ENCODE measurements at regions not wholly inside any gene's neighbourhood (a gene's known extent, or its start where the extent isn't known, plus 50 kb on each side); places are given as distances from the start of the nearest gene placed in this dataset.
A peak's percentile ranks its signal among the peaks of the same experiment; 100 is the strongest.

DNA sequence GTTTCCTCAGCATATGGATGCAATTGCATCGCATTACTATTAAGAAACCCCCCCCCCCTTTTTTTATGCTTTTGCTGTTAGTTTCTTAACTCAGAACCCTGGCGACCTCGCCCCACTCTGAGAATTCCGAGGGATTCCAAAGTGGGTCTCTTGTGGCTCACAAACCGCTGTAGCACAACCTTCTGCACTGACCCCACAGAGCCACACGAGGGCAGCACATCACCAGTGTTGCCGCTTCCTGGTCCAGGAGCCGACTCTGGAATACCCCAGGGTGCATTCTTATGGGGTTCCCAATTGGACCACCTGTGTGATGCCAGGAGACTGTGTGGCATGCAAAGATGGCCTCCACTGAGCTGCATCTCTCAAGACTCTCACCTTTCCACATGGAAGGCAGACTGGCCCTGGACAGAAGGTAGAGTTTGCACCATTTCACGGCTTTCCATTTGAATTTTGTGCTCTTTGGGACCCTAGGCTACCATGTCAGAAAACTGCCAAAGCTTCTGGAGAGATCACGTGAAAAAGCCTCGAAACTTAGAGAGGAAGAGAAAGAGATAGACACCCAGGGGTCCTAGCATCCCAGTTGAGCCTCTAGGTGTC lies 432.7 kb upstream of the ASIC2 start:
- Mint-ChIP-seq H3K4me1 (no peaks in the 10 kb centered on the region), H3K27ac (no peak overlapping the region), H3K27me3 (peaks cover 18% of the 10 kb centered on the region), H3K4me3 (no peak overlapping the region), H3K9me3 (no peaks in the 10 kb centered on the region)
- peak; percentile 5 to 18 for DNase-seq
- ATAC-seq: no peak

DNA sequence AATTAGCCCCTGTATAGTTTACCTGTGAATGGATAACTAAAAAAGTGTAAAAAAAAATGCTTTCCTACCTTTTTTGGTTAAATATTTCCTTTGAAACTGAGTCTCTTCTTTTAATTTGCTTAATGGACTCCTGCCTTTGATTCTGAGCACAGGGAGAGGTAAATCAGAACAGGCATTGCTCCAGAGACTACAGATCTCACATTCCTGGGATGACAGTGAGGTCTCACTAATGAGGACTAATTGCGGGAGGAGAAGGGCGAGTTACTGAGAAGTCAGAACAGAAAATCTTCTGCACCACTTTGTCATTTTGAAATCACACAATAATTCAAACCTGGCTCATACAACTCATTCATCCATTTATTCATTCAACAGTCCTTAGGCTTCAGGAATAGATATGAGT lies 437.0 kb upstream of the ASIC2 start:
- peaks cover 37% of the 10 kb centered on the region for H3K27me3 Mint-ChIP-seq
- H3K4me3 Mint-ChIP-seq: no peak overlapping the region
- H3K4me1 Mint-ChIP-seq: no peaks in the 10 kb centered on the region
- no peak for ATAC-seq
- DNase-seq: no peak
- no peak overlapping the region for H3K27ac Mint-ChIP-seq
- peaks cover 5 to 18% of the 10 kb centered on the region in 2 donors for H3K9me3 Mint-ChIP-seq

DNA sequence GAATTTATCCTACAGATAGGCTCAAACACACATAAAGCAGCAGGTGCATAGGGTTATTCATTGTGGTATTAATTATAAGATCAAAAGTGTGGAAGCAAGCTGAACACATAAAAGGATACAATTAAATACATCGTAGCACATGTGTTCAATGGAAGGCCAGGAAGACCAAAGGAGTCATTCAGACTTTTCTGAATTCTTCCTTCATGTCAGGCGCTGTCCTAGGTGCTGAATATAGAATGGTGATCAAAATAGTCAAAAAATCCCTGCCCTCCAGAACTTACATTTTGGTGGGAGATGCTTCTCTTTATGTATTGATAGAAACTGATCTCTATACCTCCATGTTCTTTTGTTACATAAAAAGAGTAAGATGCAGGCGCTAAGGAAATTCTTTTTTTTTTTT lies 439.0 kb upstream of the ASIC2 start:
- ATAC-seq: no peak
- H3K4me1 Mint-ChIP-seq: no peaks in the 10 kb centered on the region
- no peak overlapping the region for H3K4me3 Mint-ChIP-seq
- H3K27ac Mint-ChIP-seq: no peak overlapping the region
- H3K9me3 Mint-ChIP-seq: peaks cover 5 to 20% of the 10 kb centered on the region in 2 donors
- peaks cover 39% of the 10 kb centered on the region for H3K27me3 Mint-ChIP-seq
- DNase-seq: no peak

DNA sequence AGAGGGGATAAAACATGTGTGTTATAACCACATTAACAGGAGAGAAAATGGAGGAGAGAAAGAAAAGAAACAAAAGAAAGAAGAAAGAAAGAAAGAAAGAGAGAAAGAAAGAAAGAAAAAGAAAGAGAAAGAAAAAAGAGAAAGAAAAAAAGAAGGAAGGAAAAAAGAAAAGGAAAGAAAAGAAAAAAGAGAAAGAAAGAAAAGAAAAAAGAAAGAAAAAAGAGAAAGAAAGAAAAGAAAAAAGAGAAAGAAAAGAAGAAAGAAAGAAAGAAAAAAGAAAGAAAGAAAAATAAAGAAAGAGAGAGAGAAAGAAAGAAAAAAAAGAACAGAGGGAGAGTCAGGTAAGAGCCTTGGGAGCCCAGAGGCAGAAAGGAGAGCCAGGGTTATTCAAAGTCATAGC lies 446.6 kb upstream of the ASIC2 start:
- ATAC-seq: no peak
- no peaks in the 10 kb centered on the region for H3K4me1 Mint-ChIP-seq
- no peak overlapping the region for H3K4me3 Mint-ChIP-seq
- DNase-seq: no peak
- H3K27ac Mint-ChIP-seq: no peak overlapping the region
- peaks cover 37% of the 10 kb centered on the region for H3K27me3 Mint-ChIP-seq
- peaks cover 0 to 6% of the 10 kb centered on the region in 2 donors for H3K9me3 Mint-ChIP-seq

DNA sequence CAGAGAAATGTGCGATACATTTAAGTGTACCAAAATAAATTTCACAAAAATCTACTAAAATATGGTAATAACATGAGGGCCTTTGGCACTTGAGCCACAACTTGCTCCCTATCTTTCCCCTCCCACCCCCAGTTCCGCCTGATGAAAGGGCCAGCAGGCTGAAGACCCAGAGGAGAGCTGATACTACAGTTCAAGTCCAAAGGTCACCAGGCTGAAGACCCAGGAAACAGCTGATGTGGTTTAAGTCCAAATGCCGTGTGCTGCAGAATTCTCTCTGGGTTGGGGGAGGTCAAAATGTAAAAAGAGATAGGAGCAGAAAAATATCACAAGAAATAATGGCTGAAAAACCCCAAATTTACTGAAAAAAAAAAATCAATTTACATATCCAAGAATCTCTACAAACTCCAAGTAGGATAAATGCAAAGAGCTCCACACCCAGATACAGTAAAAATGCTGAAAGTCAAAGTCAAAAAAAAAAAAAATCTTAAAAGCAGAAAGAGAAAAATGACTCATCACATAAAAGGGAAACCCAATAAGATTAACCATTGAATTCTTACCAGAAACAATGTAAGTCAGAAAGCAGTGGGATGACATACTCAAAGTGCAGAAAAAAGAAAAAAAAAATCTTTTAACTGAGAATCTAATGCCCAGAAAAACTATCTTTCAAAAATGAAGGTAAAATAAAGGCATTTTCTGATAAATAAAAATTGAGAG lies 452.1 kb upstream of the ASIC2 start:
- ATAC-seq (no peak), DNase-seq (no peak)
- Mint-ChIP-seq H3K4me3 (no peak overlapping the region), H3K27me3 (peaks cover 44% of the 10 kb centered on the region), H3K4me1 (no peaks in the 10 kb centered on the region), H3K27ac (no peak overlapping the region), H3K9me3 (no peaks in the 10 kb centered on the region)

DNA sequence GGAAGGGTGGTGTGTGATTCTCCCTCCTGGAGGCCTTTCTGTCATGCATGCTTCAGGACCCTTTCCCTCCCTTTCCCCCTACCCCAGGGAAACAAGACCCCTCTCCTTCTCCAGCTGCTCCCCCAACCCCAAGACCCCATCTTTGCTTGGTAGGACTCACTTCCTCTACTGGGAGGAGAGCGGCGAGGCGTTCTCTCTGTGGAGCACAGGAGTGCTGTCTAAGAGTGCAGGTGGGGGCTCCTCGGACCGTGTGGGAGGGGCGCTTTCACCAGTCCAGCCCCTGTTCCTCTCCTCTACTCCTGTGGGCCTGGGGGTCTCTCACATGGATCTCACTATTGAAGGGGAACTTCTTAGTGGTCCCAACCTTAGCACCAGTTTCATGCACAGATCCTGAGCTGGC lies 456.1 kb upstream of the ASIC2 start:
- Mint-ChIP-seq H3K27ac (no peak overlapping the region), H3K9me3 (no peaks in the 10 kb centered on the region), H3K4me1 (no peaks in the 10 kb centered on the region), H3K27me3 (peaks cover 64% of the 10 kb centered on the region), H3K4me3 (no peak overlapping the region)
- DNase-seq (no peak), ATAC-seq (no peak)

DNA sequence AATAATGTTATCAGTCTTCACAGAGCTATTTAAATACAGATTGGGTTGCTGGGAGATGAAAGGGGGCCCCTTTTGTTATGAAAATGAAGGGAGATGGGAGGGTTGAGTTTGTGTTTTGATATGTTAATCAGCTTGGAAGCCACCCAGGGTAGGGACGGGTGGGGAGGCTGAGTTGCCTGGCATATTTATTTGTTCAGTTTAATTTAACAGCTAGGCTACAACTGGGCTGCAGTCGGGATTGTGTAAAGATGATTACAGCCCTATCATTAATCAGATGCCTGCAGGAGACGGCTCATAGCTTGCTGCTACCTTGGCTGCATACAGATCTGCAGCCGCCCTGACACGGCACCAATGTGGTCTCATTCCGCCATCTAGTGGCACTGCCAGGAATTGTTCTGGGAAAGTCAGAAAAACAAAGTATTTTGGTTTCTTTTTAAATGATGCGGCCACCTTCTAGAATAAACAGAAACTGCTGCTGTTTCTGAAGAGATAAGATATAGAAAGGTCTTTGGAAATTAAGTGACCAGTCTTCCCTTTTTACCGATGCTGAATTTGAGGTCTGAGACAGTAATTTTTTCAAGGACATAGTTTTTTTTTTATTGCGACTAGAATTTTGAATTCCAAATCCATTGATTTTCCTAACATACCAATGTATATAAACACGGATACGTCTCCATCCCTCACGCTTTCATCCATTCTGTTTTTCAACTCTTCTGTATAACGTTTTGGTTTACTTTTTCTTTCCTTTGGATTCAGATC lies 458.0 kb upstream of the ASIC2 start:
- Mint-ChIP-seq H3K27me3 (peaks cover 70% of the 10 kb centered on the region), H3K4me1 (no peaks in the 10 kb centered on the region), H3K9me3 (peaks cover 0 to 9% of the 10 kb centered on the region in 2 donors), H3K27ac (no peak overlapping the region), H3K4me3 (peak overlapping the region; percentile 5 to 24)
- ATAC-seq (peak; percentile 73), DNase-seq (peak; percentile 61 to 71)

DNA sequence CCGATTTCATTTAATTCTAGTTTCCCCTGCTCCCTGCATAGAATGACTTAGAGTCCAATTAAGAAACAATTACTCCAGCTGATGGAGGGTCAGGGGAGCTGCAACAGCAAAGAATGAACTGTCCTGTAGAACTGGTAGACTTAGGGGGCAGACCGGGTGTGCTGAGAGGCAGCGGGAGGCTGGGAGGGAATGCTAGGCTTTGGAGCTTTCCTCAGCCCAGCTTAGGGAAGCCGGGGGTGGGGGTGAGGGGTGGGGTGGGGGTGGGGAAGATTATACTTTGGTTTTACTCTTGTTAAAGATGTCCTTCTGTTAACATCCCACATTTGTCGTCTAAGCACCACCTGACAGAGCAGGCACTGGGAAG lies 458.6 kb upstream of the ASIC2 start:
- Mint-ChIP-seq H3K4me3 (peak overlapping the region; percentile 5 to 24), H3K4me1 (no peaks in the 10 kb centered on the region), H3K27me3 (peaks cover 70% of the 10 kb centered on the region), H3K9me3 (peaks cover 0 to 9% of the 10 kb centered on the region in 2 donors), H3K27ac (no peak overlapping the region)
- DNase-seq (no peak), ATAC-seq (no peak)

DNA sequence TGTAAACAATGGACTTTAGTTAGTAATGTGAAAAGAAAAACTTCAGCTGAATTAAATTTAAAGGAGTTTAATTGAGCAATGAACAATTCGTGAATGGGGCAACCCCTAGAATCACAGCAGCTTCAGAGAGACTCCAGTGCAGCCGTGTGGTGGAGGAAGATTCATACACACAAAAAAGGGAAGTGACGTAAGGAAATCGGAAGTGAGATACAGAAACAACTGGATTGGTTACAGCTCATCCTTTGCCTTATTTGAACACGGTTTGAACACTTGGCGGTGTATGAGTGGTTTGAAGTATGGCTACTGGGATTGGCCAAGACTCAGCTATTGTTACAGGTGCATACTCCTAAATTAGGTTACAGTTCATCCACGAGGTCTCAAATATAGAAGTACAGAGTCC lies 460.4 kb upstream of the ASIC2 start:
- no peak for ATAC-seq
- H3K27me3 Mint-ChIP-seq: peaks cover 62% of the 10 kb centered on the region
- no peak overlapping the region for H3K27ac Mint-ChIP-seq
- H3K4me3 Mint-ChIP-seq: no peak overlapping the region
- no peak for DNase-seq
- H3K9me3 Mint-ChIP-seq: peaks cover 0 to 9% of the 10 kb centered on the region in 2 donors
- H3K4me1 Mint-ChIP-seq: no peaks in the 10 kb centered on the region

DNA sequence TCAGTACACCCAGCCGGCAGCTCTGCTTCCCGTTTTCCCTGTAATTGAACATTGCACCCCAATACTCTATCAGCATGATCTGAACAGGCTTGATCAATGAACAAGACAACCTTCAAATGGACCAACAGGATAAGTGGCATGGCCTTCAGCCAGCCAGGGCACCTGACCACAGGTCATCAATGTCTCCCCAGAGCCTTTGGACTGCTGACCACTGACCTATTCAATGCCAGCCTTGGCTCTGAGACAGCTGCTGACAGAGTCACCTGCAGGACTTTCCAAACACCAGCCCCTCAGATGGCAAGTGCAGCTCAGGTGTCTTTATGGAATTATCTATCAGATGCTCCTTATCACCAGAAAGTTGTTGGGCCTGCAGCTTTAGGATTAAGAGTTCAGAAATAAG lies 462.9 kb upstream of the ASIC2 start:
- H3K27me3 Mint-ChIP-seq: peaks cover 39% of the 10 kb centered on the region
- no peak for DNase-seq

DNA sequence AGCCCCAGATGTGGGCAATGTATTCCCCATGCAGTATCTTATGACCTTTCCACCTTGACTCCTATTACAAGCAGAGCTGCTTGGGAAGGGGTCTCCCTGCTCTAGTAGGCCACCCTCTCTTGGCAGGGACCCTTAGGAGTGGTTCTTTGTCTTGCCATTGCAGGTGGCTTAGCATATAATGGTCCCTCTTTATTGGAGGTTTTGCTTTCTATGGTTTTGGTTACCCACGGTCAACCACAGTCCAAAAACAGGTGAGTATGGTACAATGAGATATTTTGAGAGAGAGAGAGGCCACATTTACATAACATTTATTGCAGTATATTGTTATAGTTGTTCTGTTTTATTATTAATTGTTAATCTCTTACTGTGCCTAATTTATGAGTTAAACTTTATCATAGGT lies 472.8 kb upstream of the ASIC2 start:
- Mint-ChIP-seq H3K4me3 (no peak overlapping the region), H3K4me1 (no peaks in the 10 kb centered on the region), H3K27me3 (peaks cover 8% of the 10 kb centered on the region), H3K9me3 (no peaks in the 10 kb centered on the region), H3K27ac (peak overlapping the region in 1 of 2 donors; percentile 44)
- ATAC-seq: no peak
- no peak for DNase-seq

More for the DNA sequence above, 462.9 kb upstream of the ASIC2 start:
- no peak overlapping the region for H3K4me3 Mint-ChIP-seq
- H3K9me3 Mint-ChIP-seq: peaks cover 0 to 9% of the 10 kb centered on the region in 2 donors
- no peak overlapping the region for H3K27ac Mint-ChIP-seq
- ATAC-seq: no peak
- no peaks in the 10 kb centered on the region for H3K4me1 Mint-ChIP-seq

DNA sequence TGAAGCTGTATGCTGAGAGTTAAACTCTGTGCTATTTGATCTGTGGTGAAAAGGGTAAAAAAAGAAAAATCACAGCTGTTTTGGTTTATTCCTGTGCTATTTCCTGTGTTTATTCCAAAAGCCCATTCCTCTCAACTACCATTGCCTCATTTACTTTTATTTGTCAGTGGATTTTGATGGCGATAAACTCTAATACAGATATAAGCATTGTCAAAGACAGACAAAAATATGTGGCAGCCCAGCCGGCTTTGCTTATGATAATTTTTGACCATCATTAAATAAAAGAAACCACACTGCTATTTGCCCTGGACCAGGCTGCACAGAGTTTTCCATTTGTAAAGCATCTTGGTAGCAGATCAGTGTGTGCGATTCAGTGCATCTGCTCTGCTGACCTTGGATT lies 473.6 kb upstream of the ASIC2 start:
- peaks cover 16% of the 10 kb centered on the region for H3K27me3 Mint-ChIP-seq
- no peak for DNase-seq
- no peaks in the 10 kb centered on the region for H3K9me3 Mint-ChIP-seq
- H3K27ac Mint-ChIP-seq: no peak overlapping the region
- no peak overlapping the region for H3K4me3 Mint-ChIP-seq
- no peaks in the 10 kb centered on the region for H3K4me1 Mint-ChIP-seq
- ATAC-seq: no peak

DNA sequence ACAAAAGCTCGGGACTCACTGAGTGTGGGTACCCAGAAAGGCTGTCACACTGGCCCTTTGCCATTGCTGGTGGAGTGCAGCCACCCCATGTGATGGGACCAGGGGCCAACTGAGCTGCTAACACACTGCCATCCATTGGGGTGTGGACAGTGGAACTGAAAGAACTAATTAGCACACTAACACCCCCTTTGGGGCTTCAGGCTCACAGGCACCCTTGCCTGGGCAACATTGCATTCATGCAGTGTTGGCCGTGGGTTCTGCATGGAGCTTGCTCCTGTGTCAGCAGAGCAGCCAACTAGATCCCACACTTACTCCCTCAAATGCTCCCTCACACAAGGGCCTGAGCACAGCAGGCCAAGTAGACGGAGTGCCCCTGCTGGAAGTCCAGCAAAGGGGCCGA lies 476.0 kb upstream of the ASIC2 start:
- Mint-ChIP-seq H3K4me3 (no peak overlapping the region), H3K27me3 (peaks cover 19% of the 10 kb centered on the region)

DNA sequence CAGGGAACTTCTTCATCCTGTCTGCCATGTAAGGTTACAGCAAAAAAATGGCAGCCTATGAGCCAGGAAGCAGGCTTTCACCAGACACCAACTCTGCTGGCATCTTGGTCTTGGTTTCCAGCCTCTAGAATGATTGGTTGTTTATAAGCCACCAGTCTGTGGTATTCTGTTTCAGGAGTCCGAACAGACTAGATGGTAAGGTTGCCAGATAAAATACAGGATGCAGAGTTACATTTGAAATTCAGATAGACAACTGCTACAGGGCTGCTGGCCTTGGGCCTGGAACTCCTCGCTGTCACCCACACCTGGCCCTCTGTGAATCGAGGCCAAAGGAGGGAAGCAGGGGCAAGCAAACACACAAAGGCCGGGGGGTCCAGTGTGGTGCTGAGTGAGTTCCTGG lies 478.8 kb upstream of the CCL2 start:
- H3K27me3 Mint-ChIP-seq: peaks cover 27% of the 10 kb centered on the region
- DNase-seq (no peak), ATAC-seq (no peak)
- no peaks in the 10 kb centered on the region for H3K9me3 Mint-ChIP-seq
- no peak overlapping the region for H3K4me3 Mint-ChIP-seq
- H3K4me1 Mint-ChIP-seq: no peaks in the 10 kb centered on the region
- no peak overlapping the region for H3K27ac Mint-ChIP-seq

More for the DNA sequence above, 476.0 kb upstream of the ASIC2 start:
- Mint-ChIP-seq H3K9me3 (no peaks in the 10 kb centered on the region), H3K27ac (no peak overlapping the region), H3K4me1 (no peaks in the 10 kb centered on the region)
- no peak for DNase-seq
- ATAC-seq: no peak

DNA sequence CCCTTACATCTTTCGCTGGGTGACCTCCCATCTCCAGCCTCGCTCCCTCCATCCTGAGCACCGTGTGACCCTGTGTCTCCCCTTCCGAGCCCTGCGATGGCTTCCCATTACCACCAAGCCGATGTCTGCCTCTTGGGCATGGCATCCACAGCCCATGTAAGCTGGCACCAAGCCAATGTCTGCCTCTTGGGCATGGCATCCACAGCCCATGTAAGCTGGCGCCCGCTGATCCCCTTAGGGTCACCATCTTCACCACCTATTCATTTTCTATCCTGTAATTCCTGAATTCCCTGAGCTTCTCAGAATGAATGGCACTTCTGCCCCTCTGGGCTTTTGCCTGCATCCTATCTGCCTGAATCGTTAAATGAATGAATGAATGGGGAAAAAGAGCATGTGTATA lies 478.2 kb upstream of the CCL2 start:
- Mint-ChIP-seq H3K4me1 (no peaks in the 10 kb centered on the region), H3K27me3 (peaks cover 26% of the 10 kb centered on the region), H3K27ac (no peak overlapping the region), H3K4me3 (no peak overlapping the region), H3K9me3 (no peaks in the 10 kb centered on the region)
- DNase-seq (no peak), ATAC-seq (no peak)

DNA sequence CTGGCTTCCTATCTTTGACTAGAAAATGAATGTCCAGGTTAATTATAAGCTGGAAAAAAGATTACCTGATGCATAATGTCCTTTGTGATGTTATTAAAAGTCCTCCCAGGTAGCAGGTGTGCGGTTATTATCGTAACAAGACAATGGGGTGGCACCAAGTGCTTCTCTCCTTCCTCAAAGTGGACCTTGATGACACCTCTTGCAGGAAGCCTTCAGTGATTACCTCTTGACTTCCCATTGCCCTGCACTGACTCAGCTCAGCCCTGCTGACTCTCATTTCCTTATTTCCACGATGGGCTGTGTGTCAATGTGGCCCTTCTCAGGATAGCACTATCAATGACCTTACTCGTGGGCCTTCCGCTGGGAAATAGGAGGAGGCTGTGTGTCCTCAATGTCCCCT lies 477.4 kb upstream of the CCL2 start:
- peaks cover 28% of the 10 kb centered on the region for H3K27me3 Mint-ChIP-seq

More for the DNA sequence above, 477.4 kb upstream of the CCL2 start:
- no peak overlapping the region for H3K4me3 Mint-ChIP-seq
- H3K9me3 Mint-ChIP-seq: no peaks in the 10 kb centered on the region
- H3K4me1 Mint-ChIP-seq: no peaks in the 10 kb centered on the region
- DNase-seq (no peak), ATAC-seq (no peak)
- no peak overlapping the region for H3K27ac Mint-ChIP-seq
